Fibroblast of lung (primary cell): ENCODE measurements at regions not wholly inside any gene's neighbourhood (a gene's known extent, or its start where the extent isn't known, plus 50 kb on each side); places are given as distances from the start of the nearest gene placed in this dataset.
A peak's percentile ranks its signal among the peaks of the same experiment; 100 is the strongest.

ENCODE experiments used
- DNase-seq, 2 donors: peaks; one replicate each; pipeline versions ENCODE4 v3.0.0 to v3.0.0-alpha.2; 2010; ENCODE audit warnings: low read depth in 2 of 2
- H2AFZ ChIP-seq: 2 replicates; pipeline ENCODE4 v1.5.1; 2012; ENCODE audit warnings: low read length, control low read depth, inconsistent platforms
- H3K27ac ChIP-seq: 2 replicates; pipeline ENCODE4 v1.5.1; 2011; ENCODE audit warnings: low read length, control low read depth; ENCODE audit not compliant: insufficient read depth
- H3K27me3 ChIP-seq: 2 replicates; pipeline ENCODE4 v1.5.1; 2011; ENCODE audit warnings: mild to moderate bottlenecking, low read length; ENCODE audit not compliant: control insufficient read depth, insufficient read depth
- H3K36me3 ChIP-seq: 2 replicates; pipeline ENCODE4 v1.5.1; 2011; ENCODE audit warnings: low read length; ENCODE audit not compliant: control insufficient read depth, insufficient read depth
- H3K4me1 ChIP-seq: 2 replicates; pipeline ENCODE4 v1.5.1; 2011; ENCODE audit warnings: low read length; ENCODE audit not compliant: control insufficient read depth, insufficient read depth; ENCODE audit errors: extremely low read depth
- H3K4me2 ChIP-seq: 2 replicates; pipeline ENCODE4 v1.5.1; 2011; ENCODE audit warnings: low read length, control low read depth; ENCODE audit not compliant: insufficient read depth; ENCODE audit errors: extremely low read depth
- H3K4me3 ChIP-seq, 4 experiments: fragments of 200-600 bp in 1 of 4; sonication (generic) in 1 of 4; replicated peaks in 1 of 4; 2 replicates each; pipeline ENCODE4 v1.5.1; 2011 to 2016; ENCODE audit warnings: low read length in 4 of 4, low read depth in 3 of 4, mild to moderate bottlenecking in 3 of 4, control low read depth in 2 of 4, inconsistent platforms in 1 of 4, mixed read lengths in 1 of 4; ENCODE audit not compliant: insufficient read depth in 1 of 4; ENCODE audit errors: control extremely low read depth in 1 of 4
- H3K79me2 ChIP-seq: 2 replicates; pipeline ENCODE4 v1.5.1; 2012; ENCODE audit warnings: mild to moderate bottlenecking, low read length, inconsistent platforms; ENCODE audit not compliant: control insufficient read depth, insufficient read depth
- H3K9ac ChIP-seq: 2 replicates; pipeline ENCODE4 v1.5.1; 2011; ENCODE audit warnings: mild to moderate bottlenecking, low read length, control low read depth; ENCODE audit not compliant: insufficient read depth
- H3K9me3 ChIP-seq: 2 replicates; pipeline ENCODE4 v1.5.1; 2012; ENCODE audit warnings: low read depth, low read length; ENCODE audit not compliant: control insufficient read depth, insufficient read depth
- H4K20me1 ChIP-seq: 2 replicates; pipeline ENCODE4 v1.5.1; 2011; ENCODE audit warnings: low read length; ENCODE audit not compliant: control insufficient read depth, insufficient read depth; ENCODE audit errors: extremely low read depth
- CTCF ChIP-seq, 2 donors: IDR thresholded peaks in 1 of 2; conservative IDR thresholded peaks in 1 of 2; 1 replicate in 1 of 2; 2 replicates in 1 of 2; pipeline ENCODE4 v1.5.1; 2011 to 2012; ENCODE audit warnings: low read length in 2 of 2, control low read depth in 1 of 2, inconsistent platforms in 1 of 2, low read depth in 1 of 2, mild to moderate bottlenecking in 1 of 2
- EZH2 ChIP-seq: IDR thresholded peaks from 2 replicates; pipeline ENCODE4 v1.5.1; 2012; ENCODE audit warnings: low read length, control low read depth, mild to moderate bottlenecking; ENCODE audit errors: missing control alignments

GRCh38 chr12:88251798-88252197, 109.7 kb downstream of the TMTC3 start:
- Histone ChIP-seq H3K79me2 (no peaks in the 10 kb centered on the region), H2AFZ (no peak overlapping the region), H3K27me3 (no peaks in the 10 kb centered on the region), H3K9ac (no peak overlapping the region), H3K36me3 (no peaks in the 10 kb centered on the region), H3K4me3 (no peak overlapping the region), H3K27ac (no peak overlapping the region), H3K4me2 (no peak overlapping the region), H3K4me1 (peaks cover 4% of the 10 kb centered on the region), H4K20me1 (no peaks in the 10 kb centered on the region), H3K9me3 (no peaks in the 10 kb centered on the region)
- no peak for TF ChIP-seq EZH2
- no peak for TF ChIP-seq CTCF (conservative IDR thresholded peaks at IDR 0.05 in 1 of 2, IDR thresholded peaks at IDR 0.05 in 1 of 2; ENCODE audit: low read depth in 1 of 2, low read length in 2 of 2)
- DNase-seq, result peak in 1 of 2 donors; percentile 41

- no peaks in the 10 kb centered on the region for H3K79me2 ChIP-seq
- no peak overlapping the region for H3K4me3 ChIP-seq
- H3K4me1 ChIP-seq, result no peaks in the 10 kb centered on the region
- no peaks in the 10 kb centered on the region for H4K20me1 ChIP-seq
- TF ChIP-seq CTCF (conservative IDR thresholded peaks at IDR 0.05 in 1 of 2, IDR thresholded peaks at IDR 0.05 in 1 of 2; ENCODE audit: low read depth in 1 of 2, low read length in 2 of 2) (no peak), EZH2 (no peak)
- H3K27me3 ChIP-seq, result no peaks in the 10 kb centered on the region
- no peaks in the 10 kb centered on the region for H3K36me3 ChIP-seq
- no peak overlapping the region for H3K27ac ChIP-seq
- H3K9ac ChIP-seq, result no peak overlapping the region
- no peaks in the 10 kb centered on the region for H3K9me3 ChIP-seq
- DNase-seq, result peak in 1 of 2 donors; percentile 80
- H2AFZ ChIP-seq, result no peak overlapping the region
- H3K4me2 ChIP-seq, result no peak overlapping the region
These were observed 111.4 kb downstream of the TMTC3 start for GRCh38 chr12:88253371-88253978.

GRCh38 chr12:88255224-88255623, 113.1 kb downstream of the TMTC3 start:
- TF ChIP-seq EZH2 (no peak), CTCF (conservative IDR thresholded peaks at IDR 0.05 in 1 of 2, IDR thresholded peaks at IDR 0.05 in 1 of 2; ENCODE audit: low read depth in 1 of 2, low read length in 2 of 2) (no peak)
- H3K27me3 ChIP-seq, result no peaks in the 10 kb centered on the region
- no peaks in the 10 kb centered on the region for H3K79me2 ChIP-seq
- H3K27ac ChIP-seq, result no peak overlapping the region
- no peak overlapping the region for H2AFZ ChIP-seq
- H3K36me3 ChIP-seq, result no peaks in the 10 kb centered on the region
- peaks cover 5% of the 10 kb centered on the region for H3K4me1 ChIP-seq
- no peak overlapping the region for H3K9ac ChIP-seq
- DNase-seq, result no peak
- no peaks in the 10 kb centered on the region for H3K9me3 ChIP-seq
- H3K4me2 ChIP-seq, result no peak overlapping the region
- no peaks in the 10 kb centered on the region for H4K20me1 ChIP-seq
- H3K4me3 ChIP-seq, result no peak overlapping the region
